ENCODE measurements at regions not wholly inside any gene's neighbourhood (a gene's known extent, or its start where the extent isn't known, plus 50 kb on each side); places are given as distances from the start of the nearest gene placed in this dataset.
"Not testable (repeated sequence)": the region's sequence is repeated elsewhere in the genome, so short reads cannot be mapped to it uniquely, and the experiment has no call there.

- DNase-seq (ENCODE audit: low read depth) = no peak
Measured at GRCh38 chr10:11691319-11691755, 50.8 kb upstream of the ECHDC3 start.

- no peak for DNase-seq (ENCODE audit: low read depth)
Measured at GRCh38 chr10:11689945-11690736, 52.0 kb upstream of the ECHDC3 start.

GRCh38 chr10:11688448-11688795 is 53.8 kb upstream of the ECHDC3 start:
- not testable (repeated sequence) for DNase-seq (ENCODE audit: low read depth)

- DNase-seq (ENCODE audit: low read depth) = no peak
Measured at GRCh38 chr10:11687779-11688447, 54.3 kb upstream of the ECHDC3 start.

- DNase-seq (ENCODE audit: low read depth) = no peak
Measured at GRCh38 chr10:11687357-11687771, 54.8 kb upstream of the ECHDC3 start.

- DNase-seq (ENCODE audit: low read depth) = peak; percentile 33
Measured at GRCh38 chr10:11685787-11686218, 56.4 kb upstream of the ECHDC3 start.

GRCh38 chr10:11684717-11685645 is 57.2 kb upstream of the ECHDC3 start:
- peak; percentile 27 for DNase-seq (ENCODE audit: low read depth)

- not testable (repeated sequence) for DNase-seq (ENCODE audit: low read depth)
Measured at GRCh38 chr10:11684341-11684716, 57.9 kb upstream of the ECHDC3 start.

GRCh38 chr10:11683529-11684320 is 58.5 kb upstream of the ECHDC3 start:
- DNase-seq (ENCODE audit: low read depth) = no peak

- DNase-seq (ENCODE audit: low read depth) = no peak
Measured at GRCh38 chr10:11682851-11683250, 59.3 kb upstream of the ECHDC3 start.

- DNase-seq (ENCODE audit: low read depth) = no peak
Measured at GRCh38 chr10:11682267-11682683, 59.9 kb upstream of the ECHDC3 start.

- DNase-seq (ENCODE audit: low read depth) = no peak
Measured at GRCh38 chr10:11680496-11680895, 61.7 kb upstream of the ECHDC3 start.

- DNase-seq (ENCODE audit: low read depth) = no peak
Measured at GRCh38 chr10:11679946-11680345, 62.2 kb upstream of the ECHDC3 start.

GRCh38 chr10:11678074-11678793 is 63.9 kb upstream of the ECHDC3 start:
- no peak for DNase-seq (ENCODE audit: low read depth)

- no peak for DNase-seq (ENCODE audit: low read depth)
Measured at GRCh38 chr10:11677480-11677879, 64.7 kb upstream of the ECHDC3 start.

GRCh38 chr10:11673346-11674280 is 62.2 kb upstream of the USP6NL start:
- no peak for DNase-seq (ENCODE audit: low read depth)

GRCh38 chr10:11672836-11673235 is 61.4 kb upstream of the USP6NL start:
- no peak for DNase-seq (ENCODE audit: low read depth)

GRCh38 chr10:11670381-11670780 is 58.9 kb upstream of the USP6NL start:
- no peak for DNase-seq (ENCODE audit: low read depth)

GRCh38 chr10:11668847-11669610 is 57.6 kb upstream of the USP6NL start:
- no peak for DNase-seq (ENCODE audit: low read depth)

Measured in activated T-cell treated with anti-CD3 and anti-CD28 coated beads for 1 hour (primary cell).